Spleen (tissue), 7 donors: ENCODE measurements at regions not wholly inside any gene's neighbourhood (a gene's known extent, or its start where the extent isn't known, plus 50 kb on each side); places are given as distances from the start of the nearest gene placed in this dataset.

Source experiments
- CTCF ChIP-seq, 11 experiments: fragments of 200-600 bp in 7 of 11; fragments of 450-650 bp in 4 of 11; sonication (generic) in 4 of 11; IDR thresholded peaks in 8 of 11; conservative IDR thresholded peaks in 3 of 11; 1 replicate in 7 of 11; 2 replicates in 4 of 11; pipeline versions ENCODE4 v1.4.0 to v1.8.0; 2016 to 2021; ENCODE audit warnings: antibody characterized with exemption in 11 of 11, inconsistent platforms in 4 of 11, mild to moderate bottlenecking in 1 of 11
- POLR2A ChIP-seq, 3 donors: fragments of 450-650 bp; IDR thresholded peaks; one replicate each; pipeline ENCODE4 v1.5.1; 2017; ENCODE audit warnings: antibody characterized with exemption in 3 of 3, mild to moderate bottlenecking in 1 of 3
- POLR2AphosphoS5 ChIP-seq, 3 donors: sonication (generic); formaldehyde crosslinking; IDR thresholded peaks; one replicate each; pipeline ENCODE4 v1.5.1; 2017; ENCODE audit warnings: antibody characterized with exemption in 3 of 3
- donor health status: DM: no; HTN: no; CAD: no; lungs with moderate emphysema.
- donor health status: DM: no; HTN: no; CAD: no.
- donor health status: DM: no; HTN: no; CAD: no.

- no peak for TF ChIP-seq CTCF (IDR thresholded peaks at IDR 0.05 in 8 of 11, conservative IDR thresholded peaks at IDR 0.05 in 3 of 11)
- TF ChIP-seq POLR2AphosphoS5 (IDR thresholded peaks at IDR 0.05) = no peak
- TF ChIP-seq POLR2A (IDR thresholded peaks at IDR 0.05) = no peak
Measured at GRCh38 chr4:171181090-171181489, 632.1 kb upstream of the GALNTL6 start.
